SKM-1 (cell line): ENCODE measurements at regions not wholly inside any gene's neighbourhood (a gene's known extent, or its start where the extent isn't known, plus 50 kb on each side); places are given as distances from the start of the nearest gene placed in this dataset.

Source experiments
- DNase-seq: peaks from one replicate; lab custom pipeline; 2025; ENCODE audit not compliant: unreplicated experiment; lab: John Stamatoyannopoulos, UW

GRCh38 chr4:134393592-134393991 lies 192.0 kb upstream of the PABPC4L start:
- no peak for DNase-seq

- no peak for DNase-seq
These were observed 188.7 kb upstream of the PABPC4L start for GRCh38 chr4:134390319-134390718.

- DNase-seq, result no peak
These were observed 186.8 kb upstream of the PABPC4L start for GRCh38 chr4:134388351-134388750.

GRCh38 chr4:134382478-134383227 lies 181.1 kb upstream of the PABPC4L start:
- no peak for DNase-seq

GRCh38 chr4:134375775-134376174 lies 174.2 kb upstream of the PABPC4L start:
- DNase-seq, result no peak

- no peak for DNase-seq
These were observed 164.3 kb upstream of the PABPC4L start for GRCh38 chr4:134365852-134366251.

GRCh38 chr4:134364928-134365327 lies 163.3 kb upstream of the PABPC4L start:
- DNase-seq, result no peak

DNA sequence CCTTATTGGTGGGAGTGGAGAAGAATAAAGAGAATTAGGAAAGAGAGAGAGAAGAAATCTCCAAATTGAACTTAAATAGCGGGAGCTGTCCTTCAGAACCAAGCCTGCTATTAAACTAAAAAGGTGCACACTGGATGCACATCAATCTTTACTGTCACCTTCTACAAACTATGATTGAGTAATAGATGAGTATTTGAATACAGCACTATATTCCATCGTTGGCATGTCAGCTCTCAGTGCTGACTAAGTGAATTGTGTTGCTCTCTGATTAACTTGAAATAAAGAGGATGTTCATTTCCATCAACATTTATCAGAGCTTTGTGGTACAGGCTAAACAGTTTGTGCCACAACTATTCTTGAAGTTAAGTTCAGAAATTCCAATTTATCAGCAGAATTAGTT lies 143.7 kb upstream of the PABPC4L start:
- DNase-seq, result no peak

- no peak for DNase-seq
These were observed 142.1 kb upstream of the PABPC4L start for GRCh38 chr4:134343656-134344055.

DNA sequence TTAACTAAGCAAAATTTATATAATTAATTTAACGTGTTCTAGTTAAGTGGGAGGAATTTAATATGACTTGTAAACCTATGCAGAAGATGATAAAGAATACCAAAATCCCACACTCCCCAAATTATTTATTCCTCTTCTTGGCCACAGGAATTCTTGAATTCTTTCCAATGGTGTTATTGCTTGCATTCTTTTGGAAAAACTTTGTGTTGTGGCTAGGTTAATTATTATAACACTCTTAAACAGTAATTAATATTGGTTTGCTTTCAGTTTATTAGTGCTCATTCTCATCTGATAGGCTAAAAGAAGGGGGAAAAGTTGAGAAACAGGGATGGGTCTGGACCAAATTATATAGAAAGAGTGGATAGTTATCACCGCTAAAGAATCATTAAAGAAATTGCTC lies 141.5 kb upstream of the PABPC4L start:
- DNase-seq, result no peak

GRCh38 chr4:134337574-134337973 lies 136.0 kb upstream of the PABPC4L start:
- no peak for DNase-seq

DNA sequence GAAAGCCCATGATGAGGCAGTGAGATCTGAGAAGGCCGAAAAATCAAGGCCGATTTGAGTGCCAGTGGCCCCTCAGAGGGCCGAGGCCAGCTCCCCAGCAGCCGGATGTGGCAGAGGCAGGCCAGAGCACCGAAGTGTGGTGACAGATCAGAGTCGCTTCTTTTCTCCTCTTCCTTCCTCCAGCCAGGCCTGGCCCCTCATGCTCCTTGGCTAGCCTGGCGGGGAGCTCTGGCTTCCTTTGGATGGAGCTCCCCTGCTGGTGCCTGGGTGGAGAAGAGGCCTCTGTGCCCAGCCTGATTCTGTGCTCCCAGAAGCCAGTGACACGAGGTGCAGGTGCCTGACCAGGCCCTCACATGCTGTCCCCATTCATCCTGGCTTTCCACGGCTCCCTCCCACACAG lies 127.2 kb upstream of the PABPC4L start:
- no peak for DNase-seq

DNA sequence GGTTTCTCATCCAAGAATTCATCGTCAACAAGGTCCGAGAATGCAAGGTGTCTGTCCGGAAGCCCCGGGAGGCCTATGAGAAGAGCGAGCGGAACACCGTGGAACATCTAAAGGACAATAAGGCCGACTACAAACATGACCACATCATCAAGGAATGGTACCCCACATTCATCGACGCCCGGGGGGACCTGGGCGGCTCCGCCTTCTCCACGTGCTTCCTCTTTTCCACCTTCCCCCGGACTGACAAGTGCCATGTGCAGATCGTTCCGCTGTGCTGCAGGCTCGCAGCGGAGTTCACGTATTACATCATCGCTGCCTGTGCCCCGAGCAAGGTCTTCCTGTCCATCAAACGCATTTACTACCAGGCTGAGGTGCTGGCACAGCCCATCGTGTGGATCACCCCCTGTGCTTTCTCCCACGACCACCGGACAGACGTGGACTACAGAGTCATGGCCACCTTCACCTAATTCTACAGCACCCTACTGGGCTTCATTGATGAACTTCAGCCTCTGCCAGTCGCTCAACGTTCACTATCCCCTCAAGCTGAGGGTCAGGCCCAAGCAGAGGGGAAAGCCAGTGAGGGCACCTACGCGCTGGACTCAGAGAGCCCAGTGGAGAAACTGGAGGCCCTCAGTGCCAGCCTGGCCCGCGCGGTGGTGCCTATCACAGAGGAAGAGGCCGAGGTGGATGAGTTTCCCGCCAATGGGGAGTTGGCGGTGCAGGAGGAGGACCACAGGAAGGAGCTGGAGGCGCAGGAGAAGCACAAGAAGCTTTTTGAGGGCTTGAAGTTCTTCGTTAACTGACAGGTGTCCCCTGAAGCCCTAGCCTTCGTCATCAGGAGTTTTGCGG lies 125.9 kb upstream of the PABPC4L start:
- no peak for DNase-seq

- no peak for DNase-seq
These were observed 125.3 kb upstream of the PABPC4L start for GRCh38 chr4:134326866-134327265.

GRCh38 chr4:134324179-134324578 lies 122.6 kb upstream of the PABPC4L start:
- no peak for DNase-seq

GRCh38 chr4:134320048-134320447 lies 118.5 kb upstream of the PABPC4L start:
- no peak for DNase-seq

- DNase-seq, result no peak
These were observed 112.0 kb upstream of the PABPC4L start for GRCh38 chr4:134313591-134313990.

DNA sequence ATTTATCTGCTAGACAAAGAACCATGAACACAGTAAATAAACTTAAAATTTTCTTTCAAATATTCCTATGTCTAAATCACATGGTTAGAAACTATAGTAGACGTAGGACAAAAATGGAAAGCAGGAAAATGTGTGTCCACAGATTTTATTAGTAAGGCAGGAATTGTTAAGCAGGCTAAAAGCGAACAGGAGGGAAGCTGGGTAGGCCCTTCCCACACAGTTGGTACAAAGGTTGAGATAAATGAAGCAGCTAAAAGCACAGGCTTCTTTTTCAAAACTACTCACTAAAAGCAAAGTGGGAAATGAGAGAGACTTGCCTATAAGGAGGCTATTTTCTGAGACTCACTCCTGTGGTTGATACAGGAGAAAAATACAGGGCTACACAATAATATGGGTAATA lies 108.1 kb upstream of the PABPC4L start:
- no peak for DNase-seq

DNA sequence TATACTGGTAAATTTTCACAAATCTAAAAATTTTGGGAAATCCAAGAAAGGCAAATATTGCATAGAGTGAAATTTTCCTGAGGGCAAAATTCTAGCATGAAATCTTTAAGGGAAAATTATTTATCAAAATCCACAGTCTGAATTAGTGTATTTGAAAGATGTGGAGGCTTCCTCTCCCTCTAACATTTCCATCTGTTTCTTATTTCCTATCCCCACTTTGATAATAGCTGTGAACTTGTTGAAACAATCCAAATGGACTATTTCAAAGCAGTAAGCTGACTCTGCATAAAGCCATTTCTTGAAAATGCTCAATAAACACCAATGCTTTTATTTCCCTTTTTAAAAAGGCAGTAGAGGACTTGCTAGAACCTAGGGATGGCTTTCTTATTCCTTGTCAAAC lies 107.3 kb upstream of the PABPC4L start:
- no peak for DNase-seq

- no peak for DNase-seq
These were observed 96.7 kb upstream of the PABPC4L start for GRCh38 chr4:134298313-134298712.

DNA sequence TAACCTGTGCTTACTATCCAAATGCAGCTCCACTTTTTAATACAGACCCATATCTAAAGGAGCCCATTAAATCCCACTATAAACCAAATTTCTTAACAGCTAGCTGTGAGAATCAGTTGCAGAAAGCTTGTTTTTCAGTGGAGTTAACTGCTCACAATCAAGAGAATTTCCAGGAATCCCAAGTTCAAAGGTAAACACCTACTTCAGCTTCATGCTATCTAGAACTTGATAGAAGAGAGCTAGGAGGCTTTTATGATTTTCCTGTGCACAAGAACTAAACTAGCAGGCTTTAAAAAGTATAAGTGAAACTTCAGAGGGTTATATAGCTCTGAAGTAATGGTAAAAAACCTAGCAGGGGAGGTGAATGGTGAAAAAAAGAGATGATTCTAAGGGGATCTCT lies 96.2 kb upstream of the PABPC4L start:
- no peak for DNase-seq

DNA sequence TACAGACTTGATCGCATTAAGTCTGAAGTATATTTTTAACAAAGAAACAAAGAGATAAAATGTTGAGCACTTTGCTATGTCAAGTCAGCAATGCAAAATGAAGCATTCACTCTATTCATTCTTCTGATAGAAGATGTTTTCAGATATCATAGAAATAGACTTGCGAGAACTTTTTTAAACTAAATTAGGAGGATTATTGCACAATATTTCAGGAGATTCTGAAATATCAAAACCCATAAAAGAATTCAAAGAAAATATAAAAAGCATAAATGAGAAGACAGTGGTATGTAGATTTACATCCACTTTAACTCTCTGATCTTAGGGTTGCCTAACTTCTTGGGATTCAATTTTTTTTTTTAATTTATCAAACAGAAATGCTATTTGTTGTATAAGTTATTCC lies 81.1 kb upstream of the PABPC4L start:
- DNase-seq, result no peak
